Rectal smooth muscle tissue (tissue), 1 donor: ENCODE measurements at regions not wholly inside any gene's neighbourhood (a gene's known extent, or its start where the extent isn't known, plus 50 kb on each side); places are given as distances from the start of the nearest gene placed in this dataset.

ENCODE experiments used
- H3K27ac ChIP-seq: one replicate; pipeline ENCODE4 v1.7.0; 2013; ENCODE audit warnings: low read depth, low read length, inconsistent platforms
- H3K27me3 ChIP-seq: one replicate; pipeline ENCODE4 v1.7.0; 2013; ENCODE audit warnings: low read length; ENCODE audit not compliant: control insufficient read depth, insufficient read depth
- H3K36me3 ChIP-seq: one replicate; pipeline ENCODE4 v1.7.0; 2013; ENCODE audit warnings: low read length; ENCODE audit not compliant: control insufficient read depth, insufficient read depth
- H3K4me1 ChIP-seq: one replicate; pipeline ENCODE4 v1.7.0; 2013; ENCODE audit warnings: low read length; ENCODE audit not compliant: control insufficient read depth, insufficient read depth
- H3K4me3 ChIP-seq: one replicate; pipeline ENCODE4 v1.7.0; 2013; ENCODE audit warnings: low read length
- H3K9ac ChIP-seq: one replicate; pipeline ENCODE4 v1.7.0; 2013; ENCODE audit warnings: low read length

- H3K9ac ChIP-seq, result no peak overlapping the region
Measured at GRCh38 chr4:146998157-146998556, 52.5 kb upstream of the TTC29 start.

GRCh38 chr4:147003956-147004809 is 58.5 kb upstream of the TTC29 start:
- Histone ChIP-seq H3K4me3 (no peak overlapping the region), H3K9ac (no peak overlapping the region), H3K27ac (no peak overlapping the region), H3K4me1 (no peaks in the 10 kb centered on the region), H3K27me3 (no peaks in the 10 kb centered on the region), H3K36me3 (no peaks in the 10 kb centered on the region)

More at GRCh38 chr4:146998157-146998556, 52.5 kb upstream of the TTC29 start:
- no peak overlapping the region for H3K4me3 ChIP-seq
- no peaks in the 10 kb centered on the region for H3K4me1 ChIP-seq
- H3K36me3 ChIP-seq, result no peaks in the 10 kb centered on the region
- H3K27me3 ChIP-seq, result no peaks in the 10 kb centered on the region
- no peak overlapping the region for H3K27ac ChIP-seq

- no peak overlapping the region for H3K4me3 ChIP-seq
- no peaks in the 10 kb centered on the region for H3K27me3 ChIP-seq
- H3K9ac ChIP-seq, result no peak overlapping the region
- no peaks in the 10 kb centered on the region for H3K4me1 ChIP-seq
- no peaks in the 10 kb centered on the region for H3K36me3 ChIP-seq
- H3K27ac ChIP-seq, result no peak overlapping the region
Measured at GRCh38 chr4:147006229-147006628, 60.6 kb upstream of the TTC29 start.

GRCh38 chr4:147009875-147010274 is 64.2 kb upstream of the TTC29 start:
- Histone ChIP-seq H3K27ac (no peak overlapping the region), H3K9ac (no peak overlapping the region), H3K4me3 (no peak overlapping the region), H3K36me3 (no peaks in the 10 kb centered on the region), H3K4me1 (no peaks in the 10 kb centered on the region), H3K27me3 (no peaks in the 10 kb centered on the region)

GRCh38 chr4:147011411-147011810 is 65.7 kb upstream of the TTC29 start:
- Histone ChIP-seq H3K4me1 (no peaks in the 10 kb centered on the region), H3K27me3 (no peaks in the 10 kb centered on the region), H3K27ac (no peak overlapping the region), H3K36me3 (no peaks in the 10 kb centered on the region), H3K4me3 (no peak overlapping the region), H3K9ac (no peak overlapping the region)

- Histone ChIP-seq H3K4me3 (no peak overlapping the region), H3K9ac (no peak overlapping the region), H3K4me1 (no peaks in the 10 kb centered on the region), H3K36me3 (no peaks in the 10 kb centered on the region), H3K27ac (no peak overlapping the region), H3K27me3 (no peaks in the 10 kb centered on the region)
Measured at GRCh38 chr4:147012059-147012707, 66.5 kb upstream of the TTC29 start.

- Histone ChIP-seq H3K27me3 (no peaks in the 10 kb centered on the region), H3K36me3 (no peaks in the 10 kb centered on the region), H3K9ac (no peak overlapping the region), H3K4me3 (no peak overlapping the region), H3K4me1 (no peaks in the 10 kb centered on the region), H3K27ac (no peak overlapping the region)
Measured at GRCh38 chr4:147014946-147015345, 69.3 kb upstream of the TTC29 start.

GRCh38 chr4:147015491-147015890 is 69.8 kb upstream of the TTC29 start:
- H3K36me3 ChIP-seq, result no peaks in the 10 kb centered on the region
- no peaks in the 10 kb centered on the region for H3K4me1 ChIP-seq
- H3K4me3 ChIP-seq, result no peak overlapping the region
- no peak overlapping the region for H3K27ac ChIP-seq
- H3K27me3 ChIP-seq, result no peaks in the 10 kb centered on the region
- H3K9ac ChIP-seq, result no peak overlapping the region

- Histone ChIP-seq H3K36me3 (no peaks in the 10 kb centered on the region), H3K4me3 (no peak overlapping the region), H3K4me1 (no peaks in the 10 kb centered on the region), H3K27me3 (no peaks in the 10 kb centered on the region), H3K9ac (no peak overlapping the region), H3K27ac (no peak overlapping the region)
Measured at GRCh38 chr4:147017081-147017480, 71.4 kb upstream of the TTC29 start.

- Histone ChIP-seq H3K27ac (no peak overlapping the region), H3K36me3 (no peaks in the 10 kb centered on the region), H3K9ac (no peak overlapping the region), H3K4me3 (no peak overlapping the region), H3K27me3 (no peaks in the 10 kb centered on the region), H3K4me1 (no peaks in the 10 kb centered on the region)
Measured at GRCh38 chr4:147019091-147019490, 73.4 kb upstream of the TTC29 start.

- no peaks in the 10 kb centered on the region for H3K36me3 ChIP-seq
- no peaks in the 10 kb centered on the region for H3K4me1 ChIP-seq
- H3K27me3 ChIP-seq, result no peaks in the 10 kb centered on the region
- H3K27ac ChIP-seq, result no peak overlapping the region
- H3K9ac ChIP-seq, result no peak overlapping the region
- no peak overlapping the region for H3K4me3 ChIP-seq
Measured at GRCh38 chr4:147020456-147020855, 74.8 kb upstream of the TTC29 start.

GRCh38 chr4:147025042-147025441 is 79.4 kb upstream of the TTC29 start:
- no peak overlapping the region for H3K27ac ChIP-seq
- H3K27me3 ChIP-seq, result no peaks in the 10 kb centered on the region
- no peaks in the 10 kb centered on the region for H3K36me3 ChIP-seq
- H3K4me1 ChIP-seq, result no peaks in the 10 kb centered on the region
- H3K9ac ChIP-seq, result no peak overlapping the region
- H3K4me3 ChIP-seq, result no peak overlapping the region

- Histone ChIP-seq H3K9ac (no peak overlapping the region), H3K4me3 (no peak overlapping the region)
Measured at GRCh38 chr4:147029296-147029695, 83.6 kb upstream of the TTC29 start.

More at GRCh38 chr4:147029296-147029695, 83.6 kb upstream of the TTC29 start:
- Histone ChIP-seq H3K27ac (no peak overlapping the region), H3K36me3 (no peaks in the 10 kb centered on the region), H3K27me3 (no peaks in the 10 kb centered on the region), H3K4me1 (no peaks in the 10 kb centered on the region)
